SKM-1 (cell line): ENCODE measurements at regions not wholly inside any gene's neighbourhood (a gene's known extent, or its start where the extent isn't known, plus 50 kb on each side); places are given as distances from the start of the nearest gene placed in this dataset.
"Not testable (repeated sequence)": the region's sequence is repeated elsewhere in the genome, so short reads cannot be mapped to it uniquely, and the experiment has no call there.

ENCODE experiments used
- DNase-seq: peaks from one replicate; lab custom pipeline; 2025; ENCODE audit not compliant: unreplicated experiment; lab: John Stamatoyannopoulos, UW

DNA sequence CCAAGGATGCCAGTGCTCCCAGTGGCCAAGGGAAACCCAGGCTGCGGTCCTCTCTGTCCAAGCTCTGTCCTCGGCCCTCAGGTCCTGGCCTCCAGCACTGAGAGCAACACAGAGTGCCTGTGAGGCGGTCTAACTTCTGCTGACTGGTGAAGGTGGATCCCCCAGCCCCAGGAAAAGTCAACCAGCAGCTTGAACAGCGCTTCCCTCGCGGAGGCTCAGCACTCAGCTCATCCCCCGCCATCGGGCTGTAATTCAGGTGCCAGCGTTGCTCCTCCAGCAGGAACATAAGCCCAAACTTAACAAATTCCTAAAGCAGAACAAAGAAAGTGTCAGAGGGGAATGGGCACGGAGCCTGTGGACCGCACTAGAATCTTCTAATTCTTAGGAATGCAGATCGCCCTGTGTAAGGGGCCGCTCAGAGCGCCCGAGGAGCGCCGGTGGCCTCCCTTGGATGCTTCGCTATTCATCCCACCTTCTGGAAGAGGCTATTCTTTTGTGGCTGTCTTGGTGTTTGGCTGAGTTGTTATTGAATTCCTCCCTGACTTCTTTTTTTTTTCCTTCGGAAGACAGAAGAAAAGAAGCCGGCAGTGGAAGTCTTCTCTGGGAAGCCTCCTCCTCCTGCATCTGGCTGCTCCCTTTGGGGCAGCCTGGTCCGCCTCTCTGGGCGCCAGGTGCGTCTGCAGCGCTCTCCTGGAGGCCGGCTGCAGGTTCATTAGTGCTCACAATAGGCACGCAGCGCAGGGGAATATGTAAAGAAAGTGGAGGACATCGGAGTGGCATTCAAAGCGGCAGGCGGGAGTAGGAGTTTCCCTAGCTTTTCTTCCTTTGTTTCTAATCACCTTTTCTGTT, 905.6 kb downstream of the TSN start:
- no peak for DNase-seq

DNA sequence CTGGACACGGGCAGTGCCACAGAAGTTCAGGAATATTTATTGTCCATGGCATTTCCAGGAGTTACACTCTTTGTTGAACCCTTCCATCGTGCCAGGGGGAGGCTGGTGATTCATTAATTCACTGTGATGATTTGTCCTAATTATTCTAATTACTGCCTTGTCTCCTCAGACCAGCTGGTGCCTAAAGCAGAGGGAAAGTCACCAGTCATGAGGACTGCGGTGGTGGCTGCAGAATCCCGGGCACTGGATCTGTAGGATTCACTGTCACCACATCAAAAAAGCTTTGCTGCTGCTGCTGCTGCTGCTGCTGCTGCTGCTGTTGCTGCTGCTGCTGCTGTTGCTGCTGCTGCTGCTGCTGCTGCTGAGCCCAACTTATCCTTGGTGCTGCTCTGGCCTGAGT, 908.2 kb downstream of the TSN start:
- DNase-seq: no peak

GRCh38 chr2:122669627-122670026, 914.2 kb downstream of the TSN start:
- no peak for DNase-seq

DNA sequence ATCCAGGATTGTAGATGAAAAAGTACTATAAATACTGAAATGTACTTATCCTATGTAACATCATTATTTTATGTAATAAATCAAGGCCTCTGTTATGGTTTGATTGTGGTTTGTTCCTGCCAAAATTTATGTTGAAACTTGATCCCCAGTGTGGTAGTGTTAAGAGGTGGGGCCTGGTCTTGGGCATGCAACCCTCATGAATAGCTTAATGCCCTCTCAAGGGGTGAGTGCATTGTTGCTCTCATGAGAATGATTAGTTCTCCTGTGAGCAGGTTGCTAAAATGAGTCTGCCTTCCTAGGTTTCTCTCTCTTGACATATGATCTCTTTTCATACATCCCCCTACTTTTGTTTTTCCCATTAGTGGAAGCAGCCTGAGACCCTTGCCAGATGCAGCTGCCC, 915.4 kb downstream of the TSN start:
- no peak for DNase-seq

DNA sequence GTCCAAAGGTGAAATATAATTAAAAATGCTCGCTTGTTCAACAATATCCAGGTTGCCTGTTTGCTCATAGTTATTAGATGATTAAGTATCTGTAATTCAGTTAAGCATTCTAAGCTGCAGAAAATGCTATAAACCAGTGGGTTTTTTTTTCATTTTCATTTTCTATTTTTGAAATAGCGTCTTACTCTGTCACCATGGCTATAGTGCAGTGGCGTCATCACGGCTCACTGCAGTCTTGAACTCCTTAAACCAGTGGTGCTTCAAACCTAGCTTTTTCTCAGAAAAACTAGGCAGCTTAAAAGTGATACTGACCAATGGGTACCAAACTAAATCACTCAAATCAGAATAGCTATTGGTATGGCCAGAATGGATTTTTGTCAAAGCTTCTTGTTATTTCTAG, 925.2 kb downstream of the TSN start:
- DNase-seq: no peak

DNA sequence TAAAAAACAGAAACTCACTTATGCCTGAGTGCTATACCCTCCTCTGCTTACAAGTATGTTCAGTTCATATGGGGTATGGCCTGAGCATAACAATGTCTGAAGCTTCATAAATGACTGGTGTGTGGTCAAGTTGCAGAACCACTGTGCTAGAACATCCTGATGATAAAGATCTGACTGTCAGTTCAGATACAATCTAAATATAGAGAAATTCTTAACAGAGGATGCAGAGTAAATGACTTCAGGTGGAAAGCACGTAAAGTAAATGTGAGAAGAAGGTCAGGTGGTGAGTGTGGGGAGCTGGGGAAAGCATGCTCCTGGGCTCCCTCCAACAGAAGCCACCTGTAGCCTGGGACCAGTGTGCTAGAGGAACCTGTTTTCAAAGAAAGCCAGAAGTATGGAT, 926.2 kb downstream of the TSN start:
- DNase-seq: no peak

DNA sequence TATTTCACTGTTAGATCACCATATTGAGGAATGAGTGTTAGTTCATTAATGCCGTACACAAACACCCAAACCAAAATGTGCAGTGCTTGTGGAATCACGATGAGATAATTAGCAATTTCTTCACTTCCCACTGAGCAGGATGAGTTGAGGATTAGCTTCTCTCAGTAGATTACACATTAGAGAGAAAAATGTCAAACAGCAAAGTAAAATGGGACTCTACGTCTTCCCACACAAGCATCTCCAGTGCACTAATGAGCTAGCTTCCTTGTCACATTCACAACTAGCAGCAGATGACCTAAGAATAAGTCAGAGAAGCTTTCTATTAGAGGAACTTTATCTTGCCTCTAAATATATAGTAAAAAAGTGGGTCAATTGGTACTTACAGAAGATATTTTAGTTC, 926.9 kb downstream of the TSN start:
- DNase-seq: no peak

DNA sequence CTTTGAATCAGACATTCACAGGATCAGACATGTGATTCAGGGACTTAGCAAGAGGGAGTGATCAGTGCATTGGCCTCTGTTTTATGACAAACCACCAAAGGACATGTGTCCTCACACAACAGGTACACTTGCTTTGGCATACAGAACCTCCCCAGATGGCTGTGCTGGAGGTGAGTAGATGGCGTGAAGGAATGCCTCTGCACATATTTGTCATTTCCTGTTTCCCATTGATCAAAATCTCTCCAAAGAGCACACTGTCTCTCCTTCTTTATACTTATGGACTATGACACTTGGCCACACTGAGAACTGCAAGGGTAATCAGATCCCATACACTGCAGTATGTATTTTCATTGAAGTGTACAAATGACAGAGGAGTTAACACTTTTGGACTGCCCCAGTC, 927.6 kb downstream of the TSN start:
- DNase-seq: no peak

DNA sequence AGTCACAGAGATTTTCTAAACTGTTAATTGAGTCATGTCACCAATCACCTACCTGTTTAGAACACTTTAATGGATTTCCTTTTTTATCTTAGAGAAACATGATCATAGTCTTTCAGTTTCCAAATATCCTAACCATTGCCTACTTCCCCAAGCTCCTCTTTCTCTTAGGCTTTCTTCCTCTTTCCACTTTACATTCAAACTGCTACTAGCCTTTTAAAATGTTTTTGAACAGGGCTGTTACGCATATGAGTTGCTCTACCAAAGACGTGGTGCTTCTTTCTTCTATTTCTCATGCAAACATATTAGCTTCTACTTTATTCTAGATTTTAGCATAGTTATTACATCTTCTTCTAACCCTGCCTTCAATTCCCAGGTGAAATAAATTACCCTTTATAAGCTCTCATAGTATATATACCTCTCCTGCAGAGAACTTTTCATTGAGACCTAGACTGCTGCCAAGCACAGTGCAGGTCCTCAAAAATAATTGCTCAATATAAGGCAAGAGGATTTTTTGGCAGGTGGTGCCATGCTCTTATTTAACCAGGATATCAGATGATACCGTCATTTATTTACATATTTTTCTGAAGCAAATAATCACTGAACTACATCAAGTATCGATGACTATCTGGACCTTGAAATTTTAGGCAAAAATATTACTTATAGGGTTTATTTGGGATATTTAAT, 937.1 kb downstream of the TSN start:
- peak; percentile 59 for DNase-seq

DNA sequence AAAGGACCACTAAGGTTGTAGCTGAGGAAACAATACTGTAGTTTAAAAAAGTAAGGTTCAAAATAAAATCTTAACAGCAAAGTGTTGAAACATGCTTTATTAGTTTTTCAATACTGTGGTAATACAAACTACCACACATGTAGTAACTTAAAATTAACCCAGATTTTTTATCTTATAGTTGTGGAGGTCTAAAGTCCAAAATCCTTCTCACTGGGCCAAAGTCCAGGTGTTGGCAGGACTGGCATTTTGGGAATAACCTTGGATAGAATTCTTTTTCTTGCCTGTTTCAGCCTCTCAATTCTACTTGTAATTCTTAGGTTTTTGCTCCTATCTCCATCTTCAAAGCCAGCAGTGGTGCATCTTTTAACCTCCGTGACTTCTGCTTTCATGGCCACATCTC, 942.0 kb downstream of the TSN start:
- DNase-seq: no peak

- DNase-seq: no peak
Observed at GRCh38 chr2:122703676-122704075, 948.2 kb downstream of the TSN start.

- DNase-seq: peak; percentile 41
Observed at GRCh38 chr2:122704109-122704563, 948.7 kb downstream of the TSN start.

- DNase-seq: no peak
Observed at GRCh38 chr2:122705746-122706145, 950.3 kb downstream of the TSN start.

- DNase-seq: peak; percentile 63
Observed at GRCh38 chr2:122706757-122707223, 951.3 kb downstream of the TSN start.

GRCh38 chr2:122707224-122707824, 951.9 kb downstream of the TSN start:
- DNase-seq: no peak

GRCh38 chr2:122710049-122710448, 954.6 kb downstream of the TSN start:
- DNase-seq: no peak

DNA sequence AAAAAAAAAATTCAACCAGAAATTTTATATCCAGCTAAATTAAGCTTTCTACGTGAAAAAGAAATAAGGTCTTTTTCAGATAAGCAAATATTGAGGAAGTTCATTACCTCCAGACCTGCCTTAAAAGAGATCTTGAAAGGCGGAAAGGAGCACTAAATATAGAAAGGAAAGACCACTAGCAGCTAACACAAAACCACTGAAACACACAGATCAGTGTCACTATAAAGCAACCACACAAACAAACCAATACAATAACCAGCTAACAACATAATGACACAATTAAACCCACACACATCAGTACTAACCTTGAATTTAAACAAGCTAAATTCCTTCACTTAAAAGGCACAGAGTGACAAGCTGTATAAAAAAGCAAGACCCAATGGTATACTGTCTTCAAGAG, 958.3 kb downstream of the TSN start:
- DNase-seq: no peak

- DNase-seq: not testable (repeated sequence)
Observed at GRCh38 chr2:122720822-122721221, 965.4 kb downstream of the TSN start.

DNA sequence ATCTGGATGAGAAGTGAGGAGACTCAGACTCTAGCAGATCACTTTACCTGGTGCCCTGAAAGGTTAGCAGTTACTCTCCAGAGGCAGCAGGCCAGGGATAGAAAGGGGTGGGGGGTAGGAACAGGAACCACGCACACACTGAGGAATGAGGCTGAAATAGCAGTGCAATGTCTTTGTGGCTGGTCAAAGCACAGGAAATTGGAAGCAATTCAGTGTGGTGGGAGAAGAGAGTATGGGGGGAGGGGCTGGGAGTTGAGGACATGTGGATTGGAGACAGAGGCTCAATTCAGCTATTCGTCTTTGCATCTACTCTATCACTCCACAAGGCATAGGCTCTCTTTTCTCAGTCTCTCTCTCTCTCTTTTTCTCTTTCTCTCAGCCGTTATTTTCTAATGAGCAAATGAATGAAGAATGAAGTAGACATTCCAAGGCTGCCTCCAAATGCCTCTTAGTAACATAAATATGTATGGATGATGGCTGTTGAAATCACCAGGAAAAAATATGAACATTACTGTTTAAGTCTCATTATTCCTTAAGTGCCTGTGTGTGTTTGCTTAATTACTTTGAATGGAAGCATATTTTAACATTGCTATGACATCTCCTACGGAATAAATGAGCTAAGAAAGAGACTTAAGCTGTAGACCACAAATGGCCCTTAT, 979.4 kb downstream of the TSN start:
- no peak for DNase-seq

DNA sequence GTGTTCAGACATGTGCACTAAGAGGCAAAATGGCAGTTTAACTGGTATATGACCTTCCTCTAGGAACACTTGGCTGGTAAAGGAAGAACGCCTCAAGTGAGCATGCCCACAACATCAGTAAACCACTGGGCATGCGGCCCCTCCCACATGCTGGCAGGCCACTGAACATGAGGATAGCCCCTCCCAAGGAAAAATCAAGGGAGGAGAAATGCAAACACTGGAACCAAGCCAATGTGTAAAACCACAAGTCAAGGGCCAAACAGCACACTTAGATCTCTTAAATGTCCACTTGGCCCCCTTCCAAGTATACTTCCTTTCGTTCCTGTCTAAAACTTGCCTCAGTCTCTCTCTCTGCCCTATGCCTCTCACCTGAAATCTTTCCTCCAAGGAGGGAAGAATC, 980.8 kb downstream of the TSN start:
- DNase-seq: no peak

GRCh38 chr2:122737429-122738077, 982.1 kb downstream of the TSN start:
- DNase-seq: peak; percentile 78
